Smooth muscle cell (in vitro differentiated cells): ENCODE measurements at regions not wholly inside any gene's neighbourhood (a gene's known extent, or its start where the extent isn't known, plus 50 kb on each side); places are given as distances from the start of the nearest gene placed in this dataset.
A peak's percentile ranks its signal among the peaks of the same experiment; 100 is the strongest.

Experiments
- DNase-seq: peaks from one replicate; lab custom pipeline; 2025; ENCODE audit not compliant: unreplicated experiment; lab: John Stamatoyannopoulos, UW
- H2AFZ ChIP-seq: fragments of 200-600 bp; sonication (generic); 2 replicates; pipeline ENCODE4 v1.6.0; 2016; ENCODE audit warnings: antibody characterized with exemption, low read depth, mild to moderate bottlenecking
- H3F3A ChIP-seq: fragments of 200-600 bp; sonication (generic); 2 replicates; pipeline ENCODE4 v1.6.0; 2017; ENCODE audit warnings: antibody characterized with exemption, low read depth
- H3K27ac ChIP-seq: fragments of 200-600 bp; sonication (generic); 2 replicates; pipeline ENCODE4 v1.5.1; 2016; ENCODE audit warnings: low read depth, mild to moderate bottlenecking
- H3K27me3 ChIP-seq: fragments of 200-600 bp; sonication (generic); 2 replicates; pipeline ENCODE4 v1.6.1; 2016; ENCODE audit warnings: low read depth, mild to moderate bottlenecking
- H3K36me3 ChIP-seq: fragments of 200-600 bp; sonication (generic); 2 replicates; pipeline ENCODE4 v1.5.1; 2016; ENCODE audit warnings: low read depth
- H3K4me1 ChIP-seq: fragments of 200-600 bp; sonication (generic); 2 replicates; pipeline ENCODE4 v1.5.1; 2016; ENCODE audit warnings: low read depth
- H3K4me2 ChIP-seq: fragments of 200-600 bp; sonication (generic); 2 replicates; pipeline ENCODE4 v1.6.0; 2016; ENCODE audit warnings: mild to moderate bottlenecking
- H3K4me3 ChIP-seq: fragments of 200-600 bp; sonication (generic); 2 replicates; pipeline ENCODE4 v1.5.1; 2016; ENCODE audit warnings: mild to moderate bottlenecking
- H3K79me2 ChIP-seq: fragments of 200-600 bp; sonication (generic); 2 replicates; pipeline ENCODE4 v1.6.0; 2016; ENCODE audit warnings: low read depth, mild to moderate bottlenecking
- H3K9ac ChIP-seq: fragments of 200-600 bp; sonication (generic); 2 replicates; pipeline ENCODE4 v1.6.0; 2016; ENCODE audit warnings: low read depth
- H3K9me3 ChIP-seq: fragments of 200-600 bp; sonication (generic); replicated peaks from 2 replicates; pipeline ENCODE4 v1.5.1; 2016; ENCODE audit warnings: low read depth
- H4K20me1 ChIP-seq: fragments of 200-600 bp; sonication (generic); 2 replicates; pipeline ENCODE4 v1.6.0; 2016; ENCODE audit warnings: low read depth
- WGBS: methylation state at CpG from one replicate; pipeline ENCODE4 v1.1.7; 2016; ENCODE audit warnings: low lambda C conversion rate; 5-methylcytosine and 5-hydroxymethylcytosine counted together
- TF ChIP-seq, protein P1 (sequence below): fragments of 200-600 bp; sonication (generic); IDR thresholded peaks from 2 replicates; pipeline ENCODE4 v1.5.1; 2017; ENCODE audit warnings: borderline replicate concordance, mild to moderate bottlenecking, antibody characterized with exemption; ENCODE audit not compliant: insufficient read depth, poor library complexity, severe bottlenecking

- TF ChIP-seq, protein P1, sequence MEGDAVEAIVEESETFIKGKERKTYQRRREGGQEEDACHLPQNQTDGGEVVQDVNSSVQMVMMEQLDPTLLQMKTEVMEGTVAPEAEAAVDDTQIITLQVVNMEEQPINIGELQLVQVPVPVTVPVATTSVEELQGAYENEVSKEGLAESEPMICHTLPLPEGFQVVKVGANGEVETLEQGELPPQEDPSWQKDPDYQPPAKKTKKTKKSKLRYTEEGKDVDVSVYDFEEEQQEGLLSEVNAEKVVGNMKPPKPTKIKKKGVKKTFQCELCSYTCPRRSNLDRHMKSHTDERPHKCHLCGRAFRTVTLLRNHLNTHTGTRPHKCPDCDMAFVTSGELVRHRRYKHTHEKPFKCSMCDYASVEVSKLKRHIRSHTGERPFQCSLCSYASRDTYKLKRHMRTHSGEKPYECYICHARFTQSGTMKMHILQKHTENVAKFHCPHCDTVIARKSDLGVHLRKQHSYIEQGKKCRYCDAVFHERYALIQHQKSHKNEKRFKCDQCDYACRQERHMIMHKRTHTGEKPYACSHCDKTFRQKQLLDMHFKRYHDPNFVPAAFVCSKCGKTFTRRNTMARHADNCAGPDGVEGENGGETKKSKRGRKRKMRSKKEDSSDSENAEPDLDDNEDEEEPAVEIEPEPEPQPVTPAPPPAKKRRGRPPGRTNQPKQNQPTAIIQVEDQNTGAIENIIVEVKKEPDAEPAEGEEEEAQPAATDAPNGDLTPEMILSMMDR: no peak
- Histone ChIP-seq H3K27me3 (no peaks in the 10 kb centered on the region), H3K79me2 (no peaks in the 10 kb centered on the region), H3K36me3 (no peaks in the 10 kb centered on the region), H3K27ac (no peak overlapping the region), H3F3A (no peaks in the 10 kb centered on the region), H2AFZ (no peak overlapping the region), H3K4me1 (no peaks in the 10 kb centered on the region), H3K9ac (no peak overlapping the region), H3K4me2 (peak overlapping the region; percentile 36), H3K9me3 (no peaks in the 10 kb centered on the region), H3K4me3 (no peak overlapping the region), H4K20me1 (no peaks in the 10 kb centered on the region)
- WGBS: 49% methylated on average over 4 of the region's 4 CpGs
- no peak for DNase-seq
Observed at GRCh38 chr1:216913976-216914375, 190.7 kb upstream of the ESRRG start.

GRCh38 chr1:216910081-216910840 lies 187.0 kb upstream of the ESRRG start:
- Histone ChIP-seq H3K9ac (no peak overlapping the region), H3K9me3 (no peaks in the 10 kb centered on the region), H4K20me1 (no peaks in the 10 kb centered on the region), H3K79me2 (no peaks in the 10 kb centered on the region), H3K27me3 (peaks cover 12% of the 10 kb centered on the region), H3K36me3 (no peaks in the 10 kb centered on the region), H3K4me2 (no peak overlapping the region), H3K4me1 (no peaks in the 10 kb centered on the region), H2AFZ (no peak overlapping the region), H3F3A (no peaks in the 10 kb centered on the region), H3K27ac (no peak overlapping the region), H3K4me3 (no peak overlapping the region)
- DNase-seq: no peak
- TF ChIP-seq, protein P1: no peak
- 91% methylated on average over 5 of the region's 5 CpGs for WGBS

GRCh38 chr1:216908126-216908525 lies 184.9 kb upstream of the ESRRG start:
- H3K4me3 ChIP-seq: no peak overlapping the region
- no peak for DNase-seq
- 99% methylated on average over 3 of the region's 3 CpGs for WGBS
- no peaks in the 10 kb centered on the region for H3K9me3 ChIP-seq
- H3K4me1 ChIP-seq: peaks cover 9% of the 10 kb centered on the region
- H3F3A ChIP-seq: peaks cover 7% of the 10 kb centered on the region
- no peak overlapping the region for H3K4me2 ChIP-seq
- H3K36me3 ChIP-seq: no peaks in the 10 kb centered on the region
- H3K9ac ChIP-seq: no peak overlapping the region
- no peaks in the 10 kb centered on the region for H3K79me2 ChIP-seq
- no peak overlapping the region for H3K27ac ChIP-seq
- H4K20me1 ChIP-seq: no peaks in the 10 kb centered on the region
- H2AFZ ChIP-seq: no peak overlapping the region
- peaks cover 12% of the 10 kb centered on the region for H3K27me3 ChIP-seq
- TF ChIP-seq, protein P1: no peak

- Histone ChIP-seq H3K36me3 (no peaks in the 10 kb centered on the region), H4K20me1 (no peaks in the 10 kb centered on the region), H2AFZ (no peak overlapping the region), H3K4me2 (no peak overlapping the region), H3K27me3 (peaks cover 12% of the 10 kb centered on the region), H3K27ac (no peak overlapping the region), H3K9me3 (no peaks in the 10 kb centered on the region), H3F3A (peaks cover 7% of the 10 kb centered on the region), H3K4me3 (no peak overlapping the region), H3K79me2 (no peaks in the 10 kb centered on the region), H3K4me1 (peaks cover 9% of the 10 kb centered on the region), H3K9ac (no peak overlapping the region)
- no peak for DNase-seq
- 88% methylated on average over 8 of the region's 8 CpGs for WGBS
- TF ChIP-seq, protein P1: no peak
Observed at GRCh38 chr1:216907100-216907499, 183.9 kb upstream of the ESRRG start.
